Coronary artery (tissue), 2 donors: ENCODE measurements at regions not wholly inside any gene's neighbourhood (a gene's known extent, or its start where the extent isn't known, plus 50 kb on each side); places are given as distances from the start of the nearest gene placed in this dataset.
"Not testable (repeated sequence)": the region's sequence is repeated elsewhere in the genome, so short reads cannot be mapped to it uniquely, and the experiment has no call there.

Experiments used
- DNase-seq: peaks from one replicate; pipeline ENCODE4 v3.0.0-alpha.2; 2017; ENCODE audit warnings: low spot score
- H3K27ac ChIP-seq, 2 donors: fragments of 200-600 bp; sonication (generic); one replicate each; pipeline ENCODE4 v1.5.1; 2016 to 2019
- H3K4me3 ChIP-seq: fragments of 200-600 bp; sonication (generic); 2 replicates; pipeline ENCODE4 v1.5.1; 2016; ENCODE audit warnings: mild to moderate bottlenecking, moderate library complexity
- TF ChIP-seq, protein P1 (sequence below): fragments of 200-600 bp; sonication (generic); IDR thresholded peaks from one replicate; pipeline ENCODE4 v1.5.1; 2019; ENCODE audit warnings: antibody characterized with exemption

DNA sequence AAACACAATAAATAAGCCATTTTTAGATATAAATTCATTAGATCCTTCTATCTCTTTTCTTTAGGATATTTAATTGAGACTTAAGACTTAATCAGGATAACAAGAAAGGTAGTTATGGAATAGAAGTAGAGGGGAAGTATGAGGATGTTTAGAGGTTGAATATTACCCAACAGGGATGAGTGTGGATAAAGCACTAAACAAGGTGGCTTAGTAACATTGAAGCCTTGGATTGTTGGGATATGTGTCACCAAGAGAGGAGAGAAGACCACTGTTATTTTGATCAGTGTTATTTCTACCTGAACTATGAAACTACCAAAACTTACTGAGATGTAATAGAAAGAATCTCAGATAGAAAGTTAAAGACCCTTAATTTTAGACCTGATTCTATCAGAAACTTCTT lies 405.7 kb downstream of the PIK3C3 start:
- no peak for DNase-seq
- TF ChIP-seq, protein P1, sequence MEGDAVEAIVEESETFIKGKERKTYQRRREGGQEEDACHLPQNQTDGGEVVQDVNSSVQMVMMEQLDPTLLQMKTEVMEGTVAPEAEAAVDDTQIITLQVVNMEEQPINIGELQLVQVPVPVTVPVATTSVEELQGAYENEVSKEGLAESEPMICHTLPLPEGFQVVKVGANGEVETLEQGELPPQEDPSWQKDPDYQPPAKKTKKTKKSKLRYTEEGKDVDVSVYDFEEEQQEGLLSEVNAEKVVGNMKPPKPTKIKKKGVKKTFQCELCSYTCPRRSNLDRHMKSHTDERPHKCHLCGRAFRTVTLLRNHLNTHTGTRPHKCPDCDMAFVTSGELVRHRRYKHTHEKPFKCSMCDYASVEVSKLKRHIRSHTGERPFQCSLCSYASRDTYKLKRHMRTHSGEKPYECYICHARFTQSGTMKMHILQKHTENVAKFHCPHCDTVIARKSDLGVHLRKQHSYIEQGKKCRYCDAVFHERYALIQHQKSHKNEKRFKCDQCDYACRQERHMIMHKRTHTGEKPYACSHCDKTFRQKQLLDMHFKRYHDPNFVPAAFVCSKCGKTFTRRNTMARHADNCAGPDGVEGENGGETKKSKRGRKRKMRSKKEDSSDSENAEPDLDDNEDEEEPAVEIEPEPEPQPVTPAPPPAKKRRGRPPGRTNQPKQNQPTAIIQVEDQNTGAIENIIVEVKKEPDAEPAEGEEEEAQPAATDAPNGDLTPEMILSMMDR = no peak
- no peak overlapping the region for H3K4me3 ChIP-seq
- H3K27ac ChIP-seq = no peak overlapping the region

DNA sequence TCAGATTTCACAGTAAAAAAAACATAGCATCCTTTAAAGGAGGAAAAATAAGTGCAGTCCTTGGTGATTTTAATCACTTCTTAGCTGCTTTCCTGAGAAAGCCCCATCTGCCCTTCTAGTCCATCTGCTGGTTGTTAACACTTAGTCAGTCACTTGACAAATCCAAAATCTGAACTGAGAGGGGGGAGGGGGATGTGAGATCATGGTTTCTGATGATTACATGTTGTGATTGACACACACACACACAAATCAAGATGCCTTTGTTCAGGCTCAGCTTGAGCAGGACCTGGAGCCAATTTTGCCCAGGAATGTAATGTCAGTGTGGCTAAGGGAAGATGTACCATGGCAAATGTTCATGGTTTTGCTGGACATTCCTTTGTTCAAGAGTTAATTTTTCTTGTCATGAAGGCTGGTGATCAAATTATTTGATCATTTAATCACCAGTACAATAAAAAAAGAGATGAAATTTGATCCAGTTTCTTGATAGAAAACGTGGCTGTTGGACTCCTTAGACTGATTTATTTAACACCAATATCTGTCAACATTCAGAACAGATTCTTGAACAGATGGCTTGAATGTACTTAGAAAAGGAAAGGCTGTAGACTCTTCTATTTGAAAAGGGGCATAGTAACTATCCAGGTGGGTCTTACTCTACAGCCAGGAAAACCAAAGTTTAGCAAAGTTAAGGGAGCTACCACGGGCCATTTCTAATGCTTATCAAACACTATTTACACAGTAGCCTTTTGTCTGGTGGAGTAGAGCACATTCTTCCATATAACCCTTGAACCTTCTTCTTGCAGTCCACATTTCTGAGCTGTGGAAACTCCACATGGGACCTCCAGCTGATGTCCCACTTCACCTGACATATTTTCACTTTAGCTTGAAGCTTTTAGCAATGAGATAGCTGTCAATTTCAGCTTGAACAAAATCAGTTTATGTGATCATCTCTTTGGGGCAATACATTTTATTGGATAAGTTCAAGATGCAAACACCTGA lies 408.7 kb downstream of the PIK3C3 start:
- TF ChIP-seq, protein P1 = no peak
- DNase-seq = no peak
- H3K27ac ChIP-seq = no peak overlapping the region
- no peak overlapping the region for H3K4me3 ChIP-seq

DNA sequence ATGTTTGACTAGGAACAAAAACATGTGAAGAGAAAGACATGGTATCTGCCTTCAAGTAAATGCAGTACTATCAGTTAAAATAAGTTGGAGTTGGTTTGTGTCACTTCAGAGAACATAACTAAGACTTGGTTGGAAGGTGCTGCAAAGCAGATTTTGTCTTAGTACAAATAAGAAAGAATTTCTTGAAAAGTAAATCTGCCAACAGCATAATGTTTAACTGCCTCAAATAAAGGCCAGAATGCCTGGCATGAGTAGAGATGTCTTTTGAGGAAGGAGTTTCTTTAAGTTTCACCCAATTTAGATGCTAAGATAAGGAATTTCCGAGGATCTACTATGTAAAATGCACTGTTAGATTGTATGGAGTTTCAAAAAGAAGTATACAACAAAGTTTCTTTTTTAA lies 409.7 kb downstream of the PIK3C3 start:
- TF ChIP-seq, protein P1 = no peak
- H3K4me3 ChIP-seq = no peak overlapping the region
- DNase-seq = no peak
- no peak overlapping the region for H3K27ac ChIP-seq

DNA sequence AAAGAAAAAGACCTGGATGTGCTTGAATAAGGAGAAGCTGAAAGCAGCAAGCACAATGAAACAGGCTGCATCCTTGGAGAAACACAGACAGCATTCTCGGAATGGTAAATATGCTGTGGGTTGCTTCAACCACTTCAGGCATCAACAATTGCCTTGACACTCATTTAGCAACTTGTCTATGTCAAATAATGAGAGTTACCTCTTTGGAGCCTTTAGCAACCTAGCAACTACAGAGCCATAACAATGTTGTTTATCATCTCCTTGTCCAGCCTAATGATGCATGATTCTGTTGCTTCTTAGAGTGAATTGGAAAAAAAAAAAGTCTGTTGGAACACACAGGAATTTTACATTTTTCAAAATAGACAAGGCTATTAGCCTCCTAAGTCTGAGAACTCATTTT lies 410.6 kb downstream of the PIK3C3 start:
- TF ChIP-seq, protein P1 = no peak
- H3K4me3 ChIP-seq = no peak overlapping the region
- H3K27ac ChIP-seq = no peak overlapping the region
- no peak for DNase-seq

DNA sequence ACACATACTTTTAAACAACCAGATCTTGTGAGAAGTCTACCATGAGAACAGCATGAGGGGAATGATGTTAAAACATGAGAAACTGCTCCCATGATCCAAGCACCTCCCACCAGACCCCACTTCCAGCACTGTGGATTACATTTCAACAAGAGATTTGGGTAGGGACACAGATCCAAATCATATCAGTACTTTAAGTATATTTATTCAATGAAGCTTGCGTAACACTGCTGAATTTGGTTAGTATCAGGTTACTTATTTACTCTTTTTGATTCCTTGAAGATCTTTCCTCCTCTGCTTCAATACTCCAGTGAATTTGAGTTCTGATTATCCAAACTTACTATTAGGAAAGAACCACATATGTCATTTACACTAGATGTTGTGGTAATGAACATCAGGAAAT lies 418.6 kb downstream of the PIK3C3 start:
- Histone ChIP-seq H3K4me3 (no peak overlapping the region), H3K27ac (no peak overlapping the region)
- no peak for DNase-seq
- TF ChIP-seq, protein P1 = no peak

DNA sequence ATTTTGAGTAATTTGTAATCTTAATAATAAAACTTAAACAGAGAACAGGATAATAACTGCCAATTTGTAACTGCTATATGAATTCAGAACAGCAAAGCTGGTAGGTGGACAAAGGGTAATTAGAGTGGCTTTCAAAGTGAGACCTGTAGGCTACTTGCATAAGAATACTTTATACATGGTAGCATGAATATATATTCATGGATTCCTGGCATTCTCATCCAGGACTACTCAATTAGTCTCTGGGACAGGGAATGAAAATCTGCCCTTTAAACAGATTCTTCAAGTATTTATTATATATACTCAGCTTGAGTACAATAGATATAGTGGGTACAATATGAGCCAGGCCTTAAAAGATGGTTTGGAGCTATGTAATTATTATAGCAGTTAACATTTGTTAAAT lies 419.9 kb downstream of the PIK3C3 start:
- TF ChIP-seq, protein P1 = no peak
- no peak overlapping the region for H3K27ac ChIP-seq
- no peak overlapping the region for H3K4me3 ChIP-seq
- DNase-seq = no peak

DNA sequence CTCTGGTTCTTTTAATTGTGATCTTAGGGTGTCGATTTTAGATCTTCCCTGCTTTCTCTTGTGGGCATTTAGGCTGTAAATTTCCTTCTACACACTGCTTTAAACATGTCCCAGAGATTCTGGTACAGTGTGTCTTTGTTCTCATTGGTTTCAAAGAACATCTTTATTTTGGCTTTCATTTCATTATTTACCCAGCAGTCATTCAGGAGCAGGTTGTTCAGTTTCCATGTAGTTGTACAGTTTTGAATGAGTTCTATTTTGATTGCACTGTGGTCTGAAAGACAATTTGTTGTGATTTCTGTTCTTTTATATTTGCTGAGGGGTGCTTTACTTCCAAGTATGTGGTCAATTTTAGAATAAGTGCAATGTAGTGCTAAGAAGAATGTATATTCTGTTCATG lies 423.8 kb downstream of the PIK3C3 start:
- not testable (repeated sequence) for DNase-seq, H3K27ac ChIP-seq, H3K4me3 ChIP-seq

DNA sequence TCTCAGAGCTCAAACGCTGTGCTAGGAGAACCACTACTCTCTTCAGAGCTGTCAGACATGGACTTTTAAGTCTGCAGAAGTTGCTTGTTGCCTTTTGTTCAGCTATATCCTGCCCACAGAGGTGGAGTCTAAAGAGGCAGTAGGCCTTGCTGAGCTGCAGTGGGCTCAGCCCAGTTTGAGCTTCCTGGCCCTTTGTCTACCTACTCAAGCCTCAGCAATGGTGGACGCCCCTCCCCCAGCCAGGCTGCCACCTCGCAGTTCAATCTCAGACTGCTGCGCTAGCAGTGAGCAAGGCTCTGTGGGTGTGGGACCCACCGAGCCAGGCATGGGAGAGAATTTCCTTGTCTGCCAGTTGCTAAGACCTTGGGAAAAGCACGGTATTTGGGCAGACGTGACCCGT lies 426.2 kb downstream of the PIK3C3 start:
- H3K27ac ChIP-seq, DNase-seq, H3K4me3 ChIP-seq: not testable (repeated sequence)
